Mammary epithelial cell (primary cell): ENCODE measurements at regions not wholly inside any gene's neighbourhood (a gene's known extent, or its start where the extent isn't known, plus 50 kb on each side); places are given as distances from the start of the nearest gene placed in this dataset.
"Not testable (repeated sequence)": the region's sequence is repeated elsewhere in the genome, so short reads cannot be mapped to it uniquely, and the experiment has no call there.

Experiments used
- CTCF ChIP-seq, 2 donors: IDR thresholded peaks in 1 of 2; conservative IDR thresholded peaks in 1 of 2; 2 replicates each; pipeline ENCODE4 v1.5.1; 2011 to 2012; ENCODE audit warnings: inconsistent platforms in 2 of 2, low read length in 2 of 2, mild to moderate bottlenecking in 2 of 2, control low read depth in 1 of 2, low read depth in 1 of 2; ENCODE audit not compliant: insufficient read depth in 1 of 2; ENCODE audit errors: extremely low read depth in 1 of 2
- EZH2 ChIP-seq: IDR thresholded peaks from 2 replicates; pipeline ENCODE4 v1.6.1; 2012; ENCODE audit warnings: low read length, inconsistent platforms, borderline replicate concordance

- not testable (repeated sequence) for TF ChIP-seq CTCF (conservative IDR thresholded peaks at IDR 0.05 in 1 of 2, IDR thresholded peaks at IDR 0.05 in 1 of 2; ENCODE audit: extremely low read depth in 1 of 2, insufficient read depth in 1 of 2, low read depth in 1 of 2, low read length in 2 of 2); EZH2
These were observed 122.1 kb downstream of the SPAG6 start for GRCh38 chr10:22467393-22467792.
